ENCODE measurements at regions not wholly inside any gene's neighbourhood (a gene's known extent, or its start where the extent isn't known, plus 50 kb on each side); places are given as distances from the start of the nearest gene placed in this dataset.

DNA sequence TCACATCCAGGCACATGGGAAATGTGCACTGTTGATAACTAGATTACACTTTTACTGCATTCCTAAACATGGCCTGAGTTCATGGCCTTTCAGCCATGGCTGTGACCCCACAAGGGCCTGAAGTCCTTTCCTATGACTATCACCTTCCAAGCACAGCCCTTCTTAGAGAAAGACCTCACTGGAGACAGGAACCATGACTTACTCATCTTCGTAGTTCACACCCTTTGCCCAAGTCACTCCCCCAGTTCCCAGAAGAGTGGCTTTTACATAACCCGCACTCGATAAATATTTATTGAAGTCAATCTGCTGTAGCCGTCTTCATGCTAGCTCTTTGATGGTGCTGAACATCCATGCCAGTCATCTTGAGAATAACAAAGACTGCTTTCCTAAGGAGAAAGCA lies 632.5 kb upstream of the NRP1 start:
- TF ChIP-seq, protein P1, sequence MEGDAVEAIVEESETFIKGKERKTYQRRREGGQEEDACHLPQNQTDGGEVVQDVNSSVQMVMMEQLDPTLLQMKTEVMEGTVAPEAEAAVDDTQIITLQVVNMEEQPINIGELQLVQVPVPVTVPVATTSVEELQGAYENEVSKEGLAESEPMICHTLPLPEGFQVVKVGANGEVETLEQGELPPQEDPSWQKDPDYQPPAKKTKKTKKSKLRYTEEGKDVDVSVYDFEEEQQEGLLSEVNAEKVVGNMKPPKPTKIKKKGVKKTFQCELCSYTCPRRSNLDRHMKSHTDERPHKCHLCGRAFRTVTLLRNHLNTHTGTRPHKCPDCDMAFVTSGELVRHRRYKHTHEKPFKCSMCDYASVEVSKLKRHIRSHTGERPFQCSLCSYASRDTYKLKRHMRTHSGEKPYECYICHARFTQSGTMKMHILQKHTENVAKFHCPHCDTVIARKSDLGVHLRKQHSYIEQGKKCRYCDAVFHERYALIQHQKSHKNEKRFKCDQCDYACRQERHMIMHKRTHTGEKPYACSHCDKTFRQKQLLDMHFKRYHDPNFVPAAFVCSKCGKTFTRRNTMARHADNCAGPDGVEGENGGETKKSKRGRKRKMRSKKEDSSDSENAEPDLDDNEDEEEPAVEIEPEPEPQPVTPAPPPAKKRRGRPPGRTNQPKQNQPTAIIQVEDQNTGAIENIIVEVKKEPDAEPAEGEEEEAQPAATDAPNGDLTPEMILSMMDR (IDR thresholded peaks at IDR 0.05): no peak
- no peak for TF ChIP-seq POLR2A (IDR thresholded peaks at IDR 0.05)
